ENCODE measurements at regions not wholly inside any gene's neighbourhood (a gene's known extent, or its start where the extent isn't known, plus 50 kb on each side); places are given as distances from the start of the nearest gene placed in this dataset.

DNA sequence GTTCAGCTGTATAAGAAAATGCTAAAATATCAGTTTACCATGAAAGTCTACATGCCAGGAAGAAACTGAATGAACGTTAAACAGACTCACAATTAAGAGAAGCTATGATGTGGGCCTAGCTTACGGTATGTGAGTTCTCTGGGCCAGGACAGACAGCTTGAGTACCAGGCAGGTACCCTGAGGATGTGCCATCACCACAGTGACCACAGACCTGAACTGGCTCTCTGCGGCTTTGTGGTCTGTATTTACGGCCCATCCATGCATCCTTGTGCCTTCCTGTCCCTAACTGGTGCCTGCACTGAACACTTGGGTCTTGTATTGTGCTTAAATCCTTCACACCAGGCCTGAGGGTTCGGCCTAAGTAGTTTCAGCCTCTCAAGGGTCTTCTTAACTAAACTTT lies 467.5 kb upstream of the PPP2R3A start:
- no peak for DNase-seq (ENCODE audit: low spot score)
- TF ChIP-seq, protein P1, sequence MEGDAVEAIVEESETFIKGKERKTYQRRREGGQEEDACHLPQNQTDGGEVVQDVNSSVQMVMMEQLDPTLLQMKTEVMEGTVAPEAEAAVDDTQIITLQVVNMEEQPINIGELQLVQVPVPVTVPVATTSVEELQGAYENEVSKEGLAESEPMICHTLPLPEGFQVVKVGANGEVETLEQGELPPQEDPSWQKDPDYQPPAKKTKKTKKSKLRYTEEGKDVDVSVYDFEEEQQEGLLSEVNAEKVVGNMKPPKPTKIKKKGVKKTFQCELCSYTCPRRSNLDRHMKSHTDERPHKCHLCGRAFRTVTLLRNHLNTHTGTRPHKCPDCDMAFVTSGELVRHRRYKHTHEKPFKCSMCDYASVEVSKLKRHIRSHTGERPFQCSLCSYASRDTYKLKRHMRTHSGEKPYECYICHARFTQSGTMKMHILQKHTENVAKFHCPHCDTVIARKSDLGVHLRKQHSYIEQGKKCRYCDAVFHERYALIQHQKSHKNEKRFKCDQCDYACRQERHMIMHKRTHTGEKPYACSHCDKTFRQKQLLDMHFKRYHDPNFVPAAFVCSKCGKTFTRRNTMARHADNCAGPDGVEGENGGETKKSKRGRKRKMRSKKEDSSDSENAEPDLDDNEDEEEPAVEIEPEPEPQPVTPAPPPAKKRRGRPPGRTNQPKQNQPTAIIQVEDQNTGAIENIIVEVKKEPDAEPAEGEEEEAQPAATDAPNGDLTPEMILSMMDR (conservative IDR thresholded peaks at IDR 0.05; ENCODE audit: low read length) = no peak
- TF ChIP-seq EZH2phosphoT487 (IDR thresholded peaks at IDR 0.05; ENCODE audit: borderline replicate concordance, low read depth, low read length) = no peak
- no peaks in the 10 kb centered on the region for H3K79me2 ChIP-seq (ENCODE audit: insufficient read depth, low read depth, low read length)
- H3K4me1 ChIP-seq (ENCODE audit: insufficient read depth, low read length, poor library complexity, severe bottlenecking) = no peaks in the 10 kb centered on the region
- ChIA-PET CTCF (ENCODE audit: unreplicated experiment) (no interaction called here), POLR2A (no interaction called here)
- H2AFZ ChIP-seq (ENCODE audit: low read length) = no peak overlapping the region
- intact Hi-C loops (cut with micrococcal nuclease; ENCODE audit: unreplicated experiment) = no loop called here
- BruUV-seq (replicated peaks) = no TSS peak
- H3K4me3 ChIP-seq (ENCODE audit: low read depth, low read length, poor library complexity, severe bottlenecking) = no peak overlapping the region
- H4K20me1 ChIP-seq (ENCODE audit: insufficient read depth, low read length) = no peaks in the 10 kb centered on the region
- no peak overlapping the region for H3K4me2 ChIP-seq (ENCODE audit: low read length)
- no peak overlapping the region for H3K27ac ChIP-seq (ENCODE audit: low read depth, low read length, poor library complexity, severe bottlenecking)
- H3K36me3 ChIP-seq (ENCODE audit: insufficient read depth, low read length) = no peaks in the 10 kb centered on the region
- no peaks in the 10 kb centered on the region for H3K9me3 ChIP-seq (ENCODE audit: low read length)
- no peaks in the 10 kb centered on the region for H3K9me2 ChIP-seq (ENCODE audit: insufficient read depth, low read length)

DNA sequence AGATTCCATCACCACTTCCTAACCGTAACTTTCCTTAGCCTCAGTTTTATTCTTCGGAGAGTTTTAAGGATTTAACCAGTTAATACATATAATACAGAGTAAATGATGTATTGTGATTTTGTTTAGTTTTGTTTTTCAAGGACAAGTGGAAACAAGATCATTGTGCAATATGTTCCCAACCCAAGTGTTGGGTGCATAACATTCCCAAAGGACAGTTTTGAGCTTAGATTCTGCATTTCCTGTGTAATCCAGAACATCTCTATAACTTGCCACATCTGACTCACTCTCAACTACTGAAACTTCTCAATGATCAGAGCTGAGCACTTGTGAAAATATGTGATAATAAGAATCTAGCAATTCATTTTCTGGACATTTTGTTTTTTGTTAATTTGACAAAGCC lies 466.1 kb upstream of the PPP2R3A start:
- ChIA-PET CTCF (ENCODE audit: unreplicated experiment) (no interaction called here), POLR2A (no interaction called here)
- Histone ChIP-seq H3K9me2 (ENCODE audit: insufficient read depth, low read length) (no peaks in the 10 kb centered on the region), H3K4me1 (ENCODE audit: insufficient read depth, low read length, poor library complexity, severe bottlenecking) (no peaks in the 10 kb centered on the region), H3K27ac (ENCODE audit: low read depth, low read length, poor library complexity, severe bottlenecking) (no peak overlapping the region), H4K20me1 (ENCODE audit: insufficient read depth, low read length) (no peaks in the 10 kb centered on the region), H3K9me3 (ENCODE audit: low read length) (no peaks in the 10 kb centered on the region), H3K36me3 (ENCODE audit: insufficient read depth, low read length) (no peaks in the 10 kb centered on the region), H3K4me2 (ENCODE audit: low read length) (no peak overlapping the region), H2AFZ (ENCODE audit: low read length) (no peak overlapping the region), H3K4me3 (ENCODE audit: low read depth, low read length, poor library complexity, severe bottlenecking) (no peak overlapping the region), H3K79me2 (ENCODE audit: insufficient read depth, low read depth, low read length) (no peaks in the 10 kb centered on the region)
- no peak for DNase-seq (ENCODE audit: low spot score)
- intact Hi-C loops (cut with micrococcal nuclease; ENCODE audit: unreplicated experiment) = no loop called here
- BruUV-seq (replicated peaks) = no TSS peak
- TF ChIP-seq EZH2phosphoT487 (IDR thresholded peaks at IDR 0.05; ENCODE audit: borderline replicate concordance, low read depth, low read length) = no peak
- TF ChIP-seq, protein P1 (conservative IDR thresholded peaks at IDR 0.05; ENCODE audit: low read length) = no peak

DNA sequence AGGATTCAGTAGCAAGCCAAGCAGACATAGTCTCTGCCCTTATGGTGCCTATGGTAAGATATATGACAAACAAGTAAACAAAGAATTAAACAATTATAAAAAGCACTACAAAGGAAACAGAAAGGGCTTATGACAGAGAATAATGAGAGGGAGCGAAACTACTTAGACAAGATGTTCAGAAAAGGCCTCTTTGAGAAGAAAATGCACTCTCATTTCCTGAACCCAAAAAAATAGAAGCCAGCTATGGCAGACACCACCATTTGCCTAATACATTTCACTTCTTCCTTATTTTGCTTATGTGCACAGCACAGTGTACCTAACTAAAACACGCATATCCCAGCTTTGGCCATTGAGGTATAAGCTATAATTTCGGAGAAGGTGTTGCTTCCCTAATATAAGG lies 465.5 kb upstream of the PPP2R3A start:
- no peak overlapping the region for H3K4me2 ChIP-seq (ENCODE audit: low read length)
- intact Hi-C loops (cut with micrococcal nuclease; ENCODE audit: unreplicated experiment) = loop anchor here (5.0 kb wide), 1 partner anchor 703 kb away; the partner anchor contains the start of gene EPHB1
- no peaks in the 10 kb centered on the region for H3K4me1 ChIP-seq (ENCODE audit: insufficient read depth, low read length, poor library complexity, severe bottlenecking)
- no peaks in the 10 kb centered on the region for H3K9me3 ChIP-seq (ENCODE audit: low read length)
- no peak overlapping the region for H3K27ac ChIP-seq (ENCODE audit: low read depth, low read length, poor library complexity, severe bottlenecking)
- no peaks in the 10 kb centered on the region for H3K36me3 ChIP-seq (ENCODE audit: insufficient read depth, low read length)
- H3K79me2 ChIP-seq (ENCODE audit: insufficient read depth, low read depth, low read length) = no peaks in the 10 kb centered on the region
- H3K9me2 ChIP-seq (ENCODE audit: insufficient read depth, low read length) = no peaks in the 10 kb centered on the region
- ChIA-PET POLR2A (no interaction called here), CTCF (ENCODE audit: unreplicated experiment) (no interaction called here)
- H3K4me3 ChIP-seq (ENCODE audit: low read depth, low read length, poor library complexity, severe bottlenecking) = no peak overlapping the region
- no peak for DNase-seq (ENCODE audit: low spot score)
- TF ChIP-seq EZH2phosphoT487 (IDR thresholded peaks at IDR 0.05; ENCODE audit: borderline replicate concordance, low read depth, low read length) = no peak
- TF ChIP-seq, protein P1 (conservative IDR thresholded peaks at IDR 0.05; ENCODE audit: low read length) = no peak
- no peak overlapping the region for H2AFZ ChIP-seq (ENCODE audit: low read length)
- BruUV-seq (replicated peaks) = no TSS peak
- H4K20me1 ChIP-seq (ENCODE audit: insufficient read depth, low read length) = no peaks in the 10 kb centered on the region

Data from OCI-LY7 (cell line).